ENCODE measurements at regions not wholly inside any gene's neighbourhood (a gene's known extent, or its start where the extent isn't known, plus 50 kb on each side); places are given as distances from the start of the nearest gene placed in this dataset.
"Not testable (repeated sequence)": the region's sequence is repeated elsewhere in the genome, so short reads cannot be mapped to it uniquely, and the experiment has no call there.

- DNase-seq (ENCODE audit: low read depth, low spot score) = no peak
Measured at GRCh38 chr20:26134606-26135005, 438.0 kb upstream of the ZNF337 start.

GRCh38 chr20:26133794-26134193 is 437.1 kb upstream of the ZNF337 start:
- not testable (repeated sequence) for DNase-seq (ENCODE audit: low read depth, low spot score)

- not testable (repeated sequence) for DNase-seq (ENCODE audit: low read depth, low spot score)
Measured at GRCh38 chr20:26120920-26121319, 424.3 kb upstream of the ZNF337 start.

- DNase-seq (ENCODE audit: low read depth, low spot score) = not testable (repeated sequence)
Measured at GRCh38 chr20:26094498-26094897, 397.8 kb upstream of the ZNF337 start.

- not testable (repeated sequence) for DNase-seq (ENCODE audit: low read depth, low spot score)
Measured at GRCh38 chr20:26091921-26092320, 395.3 kb upstream of the ZNF337 start.

GRCh38 chr20:26086195-26086594 is 389.5 kb upstream of the ZNF337 start:
- not testable (repeated sequence) for DNase-seq (ENCODE audit: low read depth, low spot score)

GRCh38 chr20:26073972-26074371 is 377.3 kb upstream of the ZNF337 start:
- not testable (repeated sequence) for DNase-seq (ENCODE audit: low read depth, low spot score)

- DNase-seq (ENCODE audit: low read depth, low spot score) = not testable (repeated sequence)
Measured at GRCh38 chr20:26059324-26059723, 362.7 kb upstream of the ZNF337 start.

- DNase-seq (ENCODE audit: low read depth, low spot score) = not testable (repeated sequence)
Measured at GRCh38 chr20:26058446-26058845, 361.8 kb upstream of the ZNF337 start.

- not testable (repeated sequence) for DNase-seq (ENCODE audit: low read depth, low spot score)
Measured at GRCh38 chr20:26057135-26057752, 360.6 kb upstream of the ZNF337 start.

- DNase-seq (ENCODE audit: low read depth, low spot score) = not testable (repeated sequence)
Measured at GRCh38 chr20:26025792-26026191, 329.1 kb upstream of the ZNF337 start.

GRCh38 chr20:26010942-26011276 is 314.3 kb upstream of the ZNF337 start:
- DNase-seq (ENCODE audit: low read depth, low spot score) = not testable (repeated sequence)

GRCh38 chr20:26010224-26010941 is 313.7 kb upstream of the ZNF337 start:
- DNase-seq (ENCODE audit: low read depth, low spot score) = not testable (repeated sequence)

- peak; percentile 89 for DNase-seq (ENCODE audit: low read depth, low spot score)
Measured at GRCh38 chr20:26009402-26010223, 313.0 kb upstream of the ZNF337 start.

- DNase-seq (ENCODE audit: low read depth, low spot score) = not testable (repeated sequence)
Measured at GRCh38 chr20:26008026-26008425, 311.4 kb upstream of the ZNF337 start.

- DNase-seq (ENCODE audit: low read depth, low spot score) = not testable (repeated sequence)
Measured at GRCh38 chr20:26006164-26006563, 309.5 kb upstream of the ZNF337 start.

GRCh38 chr20:26003959-26004358 is 307.3 kb upstream of the ZNF337 start:
- DNase-seq (ENCODE audit: low read depth, low spot score) = not testable (repeated sequence)

- not testable (repeated sequence) for DNase-seq (ENCODE audit: low read depth, low spot score)
Measured at GRCh38 chr20:25997367-25998038, 300.9 kb upstream of the ZNF337 start.

- DNase-seq (ENCODE audit: low read depth, low spot score) = no peak
Measured at GRCh38 chr20:25992146-25992545, 295.5 kb upstream of the ZNF337 start.

- no peak for DNase-seq (ENCODE audit: low read depth, low spot score)
Measured at GRCh38 chr20:25991756-25992130, 295.1 kb upstream of the ZNF337 start.

- no peak for DNase-seq (ENCODE audit: low read depth, low spot score)
Measured at GRCh38 chr20:25991051-25991755, 294.6 kb upstream of the ZNF337 start.

Measured in iPS DF 19.7 (cell line).